IPS-18a (cell line): ENCODE measurements at regions not wholly inside any gene's neighbourhood (a gene's known extent, or its start where the extent isn't known, plus 50 kb on each side); places are given as distances from the start of the nearest gene placed in this dataset.

ENCODE experiments used
- H3K27ac ChIP-seq: one replicate; pipeline ENCODE4 v1.5.1; 2013; ENCODE audit warnings: low read length
- H3K27me3 ChIP-seq: one replicate; pipeline ENCODE4 v1.6.1; 2013; ENCODE audit warnings: mild to moderate bottlenecking, low read length; ENCODE audit not compliant: control insufficient read depth, insufficient read depth
- H3K36me3 ChIP-seq: one replicate; pipeline ENCODE4 v1.6.1; 2013; ENCODE audit warnings: low read depth, low read length; ENCODE audit not compliant: control insufficient read depth
- H3K4me1 ChIP-seq: one replicate; pipeline ENCODE4 v1.6.1; 2013; ENCODE audit warnings: low read depth, low read length; ENCODE audit not compliant: control insufficient read depth
- H3K4me3 ChIP-seq: one replicate; pipeline ENCODE4 v1.5.1; 2013; ENCODE audit warnings: low read length
- H3K9ac ChIP-seq: one replicate; pipeline ENCODE4 v1.6.1; 2013; ENCODE audit warnings: mild to moderate bottlenecking, low read length, moderate library complexity
- H3K9me3 ChIP-seq: one replicate; pipeline ENCODE4 v1.6.1; 2013; ENCODE audit warnings: low read depth, low read length; ENCODE audit not compliant: control insufficient read depth

DNA sequence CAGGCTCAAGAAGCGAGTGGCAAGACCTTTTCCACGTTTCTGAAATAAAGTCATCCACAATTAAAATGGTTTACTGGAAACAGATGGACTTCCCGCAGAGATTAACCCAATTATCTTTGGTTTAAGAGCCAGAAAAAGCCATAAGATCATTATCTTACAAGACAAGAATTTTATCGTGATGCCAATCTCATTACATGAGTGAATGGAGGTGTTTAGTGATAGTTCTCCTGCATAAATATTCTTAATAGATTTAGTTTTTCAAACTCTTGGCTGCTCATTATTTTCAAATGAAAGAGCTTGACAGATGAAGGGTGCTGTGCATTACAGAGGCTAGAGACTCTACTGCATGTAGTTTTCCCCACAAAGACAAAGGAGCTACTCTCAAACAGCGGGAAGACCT, 1028.4 kb upstream of the PIK3C3 start:
- H3K9ac ChIP-seq, result no peak overlapping the region
- H3K36me3 ChIP-seq, result no peaks in the 10 kb centered on the region
- no peaks in the 10 kb centered on the region for H3K4me1 ChIP-seq
- H3K4me3 ChIP-seq, result no peak overlapping the region
- no peaks in the 10 kb centered on the region for H3K27me3 ChIP-seq
- H3K9me3 ChIP-seq, result no peaks in the 10 kb centered on the region
- H3K27ac ChIP-seq, result no peak overlapping the region

DNA sequence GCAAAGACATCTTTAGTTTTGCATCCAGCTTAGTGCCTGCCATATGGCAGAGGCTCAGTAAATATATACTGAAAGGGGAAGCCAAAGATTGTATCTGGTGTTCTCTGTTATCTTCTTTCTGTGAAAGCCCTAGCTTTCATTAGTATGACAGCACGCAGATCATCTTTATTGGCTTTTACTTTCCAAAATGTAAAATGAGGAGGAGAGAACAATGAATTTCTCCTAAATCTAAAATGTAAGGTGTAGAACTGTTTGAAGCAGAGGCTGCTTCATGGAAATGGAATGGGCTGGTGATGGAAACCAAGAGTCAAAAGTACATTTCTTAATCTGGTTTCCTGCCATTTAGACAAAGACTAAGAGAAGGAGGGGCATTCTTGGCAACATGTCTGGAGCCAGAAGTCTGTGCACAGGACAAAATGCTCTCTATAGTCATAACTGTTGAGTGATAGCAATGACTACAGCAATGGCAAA, 1029.9 kb upstream of the PIK3C3 start:
- H3K36me3 ChIP-seq, result no peaks in the 10 kb centered on the region
- H3K27ac ChIP-seq, result no peak overlapping the region
- no peaks in the 10 kb centered on the region for H3K27me3 ChIP-seq

DNA sequence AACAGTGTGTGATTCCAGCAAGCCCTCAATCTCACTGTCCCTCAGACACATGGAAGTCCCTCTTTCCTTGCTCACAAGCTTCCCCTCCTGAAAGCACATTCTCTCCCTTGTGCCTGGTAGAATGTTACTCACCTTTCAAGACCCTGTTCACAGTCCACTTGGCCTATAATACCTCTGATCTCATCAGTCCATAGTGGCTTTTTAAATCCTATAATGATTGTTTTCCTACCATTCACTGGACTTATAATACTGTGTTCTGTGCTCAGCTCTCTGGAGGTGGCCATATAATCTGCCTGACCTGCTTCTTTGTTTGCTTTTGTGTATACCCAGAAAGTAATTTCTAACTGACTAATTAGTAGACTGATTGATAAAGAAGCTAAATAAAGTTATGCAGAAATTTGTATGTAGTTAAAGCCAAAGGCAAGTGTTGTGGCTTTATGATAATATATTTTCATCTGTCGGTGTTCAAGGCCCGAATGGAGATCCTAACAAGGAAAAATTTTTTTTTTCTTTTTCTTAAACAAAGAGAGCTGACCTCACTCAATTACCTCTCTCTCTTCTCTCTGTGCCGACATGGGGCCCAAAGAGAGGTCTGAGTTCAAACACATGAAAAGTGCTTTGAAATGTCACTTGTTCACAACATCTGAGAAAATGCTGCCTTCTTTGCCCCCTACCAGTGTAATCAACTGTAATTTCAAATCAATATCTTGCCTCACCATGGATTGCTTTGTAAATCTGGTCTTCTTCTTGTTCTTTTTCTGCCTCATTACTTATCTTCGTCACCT, 1033.0 kb upstream of the PIK3C3 start:
- H3K36me3 ChIP-seq, result no peaks in the 10 kb centered on the region
- no peak overlapping the region for H3K9ac ChIP-seq
- no peak overlapping the region for H3K27ac ChIP-seq
- H3K27me3 ChIP-seq, result no peaks in the 10 kb centered on the region
- H3K4me3 ChIP-seq, result no peak overlapping the region
- H3K9me3 ChIP-seq, result no peaks in the 10 kb centered on the region
- no peaks in the 10 kb centered on the region for H3K4me1 ChIP-seq

More for the DNA sequence above, 1029.9 kb upstream of the PIK3C3 start:
- Histone ChIP-seq H3K9ac (no peak overlapping the region), H3K4me3 (no peak overlapping the region), H3K4me1 (no peaks in the 10 kb centered on the region), H3K9me3 (no peaks in the 10 kb centered on the region)

DNA sequence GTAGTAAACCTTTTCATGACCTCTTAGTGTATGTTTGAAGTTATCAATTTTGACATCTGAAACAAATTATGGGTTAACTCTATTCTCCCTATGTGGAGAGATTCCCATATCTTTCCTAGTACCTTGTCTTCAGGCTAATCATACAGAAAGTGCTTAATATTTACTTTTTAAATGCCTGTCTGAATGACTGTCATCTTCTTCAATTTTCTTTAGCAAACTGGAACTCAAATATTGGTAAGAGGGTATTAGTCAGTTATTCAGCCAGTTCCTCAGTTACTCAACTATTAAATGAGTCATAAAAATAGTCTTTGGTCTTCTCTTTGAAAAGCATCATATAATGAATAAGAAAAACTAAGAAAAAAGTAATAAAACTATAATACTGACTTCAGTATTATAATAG, 1038.0 kb upstream of the PIK3C3 start:
- no peaks in the 10 kb centered on the region for H3K4me1 ChIP-seq
- no peak overlapping the region for H3K9ac ChIP-seq
- H3K27ac ChIP-seq, result no peak overlapping the region
- H3K4me3 ChIP-seq, result no peak overlapping the region
- no peaks in the 10 kb centered on the region for H3K27me3 ChIP-seq
- H3K36me3 ChIP-seq, result no peaks in the 10 kb centered on the region
- no peaks in the 10 kb centered on the region for H3K9me3 ChIP-seq

DNA sequence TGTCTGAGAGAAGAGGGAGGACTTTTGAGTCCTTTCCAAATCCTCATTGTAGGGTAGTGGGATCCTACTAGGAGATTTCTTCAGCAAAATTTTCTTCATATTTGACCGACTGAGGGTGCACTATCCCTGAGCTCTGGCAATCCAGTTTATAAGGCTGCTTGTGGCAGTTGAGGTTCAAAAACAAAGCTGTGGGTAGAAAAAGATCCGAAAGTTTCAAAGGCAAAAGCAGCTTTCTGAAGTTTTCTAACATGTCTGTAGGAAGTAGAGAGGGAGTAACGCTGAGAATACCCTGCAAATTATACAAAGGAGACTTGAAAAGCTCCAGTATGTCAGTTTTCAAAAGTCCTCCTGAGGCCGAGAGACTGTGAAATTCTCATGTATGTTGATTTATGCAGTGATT, 1039.3 kb upstream of the PIK3C3 start:
- no peak overlapping the region for H3K27ac ChIP-seq
- H3K9ac ChIP-seq, result no peak overlapping the region
- no peak overlapping the region for H3K4me3 ChIP-seq
- no peaks in the 10 kb centered on the region for H3K36me3 ChIP-seq
- no peaks in the 10 kb centered on the region for H3K4me1 ChIP-seq
- H3K9me3 ChIP-seq, result no peaks in the 10 kb centered on the region
- H3K27me3 ChIP-seq, result no peaks in the 10 kb centered on the region

DNA sequence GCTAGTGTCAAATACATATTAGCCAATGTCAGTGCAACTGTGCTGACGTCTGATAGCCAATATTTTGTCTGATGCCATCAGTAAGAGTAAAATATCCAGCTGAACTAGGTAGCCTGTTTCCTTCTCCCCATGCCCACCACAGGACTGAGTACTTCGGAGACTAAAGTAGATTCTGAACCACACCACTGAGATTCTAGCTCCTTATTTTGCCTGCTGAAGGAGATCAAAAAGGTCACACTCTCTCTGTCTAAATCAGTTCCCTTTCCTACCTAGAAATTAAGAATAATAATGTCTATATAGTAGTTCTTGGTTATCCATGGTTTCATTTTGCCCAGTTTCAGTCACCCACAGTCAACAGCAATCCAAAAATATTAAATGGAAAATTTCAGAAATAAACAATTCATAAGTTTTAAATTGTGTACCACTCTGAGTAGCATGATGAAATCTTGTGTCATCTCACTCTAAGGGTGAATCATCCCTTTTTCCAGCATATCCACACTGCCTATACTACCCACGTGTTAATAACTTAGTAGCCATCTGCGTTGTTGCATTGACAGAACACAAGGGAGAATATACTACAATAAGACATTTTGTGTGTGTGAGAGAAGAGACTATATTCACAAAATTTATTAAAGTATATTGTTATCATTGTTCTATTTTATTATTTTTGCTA, 1043.3 kb upstream of the PIK3C3 start:
- Histone ChIP-seq H3K27ac (no peak overlapping the region), H3K27me3 (no peaks in the 10 kb centered on the region), H3K4me1 (no peaks in the 10 kb centered on the region), H3K36me3 (no peaks in the 10 kb centered on the region), H3K9ac (no peak overlapping the region), H3K4me3 (no peak overlapping the region), H3K9me3 (no peaks in the 10 kb centered on the region)

DNA sequence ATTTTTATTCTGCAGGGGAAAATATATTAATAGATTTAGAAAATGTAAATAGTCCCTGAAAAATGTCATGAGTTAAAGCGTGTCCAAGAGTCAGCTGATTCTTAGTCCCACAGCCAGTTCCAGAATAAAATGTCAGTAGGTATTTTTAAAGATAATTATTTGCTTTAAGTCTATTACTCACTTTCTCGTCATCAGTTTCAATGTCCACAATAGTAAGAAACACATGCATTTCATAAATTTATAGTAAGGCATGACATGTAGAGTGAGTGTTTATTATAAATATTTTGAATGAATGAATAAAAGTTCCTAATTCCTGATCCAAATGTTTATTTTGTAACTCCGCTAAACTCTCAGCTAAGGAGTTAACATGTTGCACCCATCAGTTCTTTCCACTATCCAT, 1044.0 kb upstream of the PIK3C3 start:
- no peak overlapping the region for H3K27ac ChIP-seq
- no peak overlapping the region for H3K9ac ChIP-seq

DNA sequence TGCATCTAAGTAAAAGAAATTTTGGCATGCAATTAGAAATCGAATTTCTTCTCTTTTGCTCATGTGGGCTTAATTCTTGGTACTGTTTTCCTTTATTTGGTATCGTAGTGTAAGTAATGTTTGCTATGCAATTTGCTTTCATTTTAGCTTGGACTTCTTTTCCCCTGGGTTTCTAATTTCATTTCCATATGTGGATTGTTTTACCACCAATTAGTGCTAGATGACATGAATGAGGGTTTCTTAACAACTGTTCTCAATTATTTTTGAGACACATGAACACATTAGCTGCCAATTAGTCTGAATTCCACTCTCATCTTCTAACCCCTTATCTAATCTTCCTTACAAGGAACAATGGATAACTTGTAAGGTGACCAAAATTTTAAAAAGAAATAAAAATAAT, 1047.2 kb upstream of the PIK3C3 start:
- Histone ChIP-seq H3K9me3 (no peaks in the 10 kb centered on the region), H3K4me1 (peaks cover 6% of the 10 kb centered on the region), H3K36me3 (no peaks in the 10 kb centered on the region), H3K27ac (no peak overlapping the region), H3K9ac (no peak overlapping the region), H3K27me3 (no peaks in the 10 kb centered on the region), H3K4me3 (no peak overlapping the region)

More for the DNA sequence above, 1044.0 kb upstream of the PIK3C3 start:
- Histone ChIP-seq H3K4me3 (no peak overlapping the region), H3K27me3 (no peaks in the 10 kb centered on the region), H3K9me3 (no peaks in the 10 kb centered on the region), H3K4me1 (no peaks in the 10 kb centered on the region), H3K36me3 (no peaks in the 10 kb centered on the region)

DNA sequence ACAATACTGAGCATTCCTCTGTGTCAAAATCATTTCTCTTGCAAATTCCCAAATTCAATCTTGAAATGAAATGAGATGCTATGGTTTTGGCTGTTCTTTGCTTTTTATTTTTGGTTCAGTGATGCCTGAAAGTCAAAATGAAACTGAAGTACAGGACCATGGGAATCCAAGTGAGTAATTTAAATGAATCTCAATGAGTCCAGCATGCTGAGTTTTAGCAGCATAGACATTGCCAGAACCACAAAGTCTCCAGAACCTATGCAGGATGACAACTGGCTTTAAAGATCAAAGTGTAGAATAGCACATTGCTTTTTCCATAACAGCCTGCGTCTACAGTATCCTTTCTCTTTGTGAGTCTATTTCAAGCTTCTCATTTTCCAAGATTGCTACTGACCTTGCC, 1050.7 kb upstream of the PIK3C3 start:
- Histone ChIP-seq H3K4me3 (no peak overlapping the region), H3K36me3 (no peaks in the 10 kb centered on the region), H3K4me1 (peaks cover 17% of the 10 kb centered on the region), H3K9ac (no peak overlapping the region), H3K27ac (no peak overlapping the region), H3K27me3 (no peaks in the 10 kb centered on the region), H3K9me3 (no peaks in the 10 kb centered on the region)

DNA sequence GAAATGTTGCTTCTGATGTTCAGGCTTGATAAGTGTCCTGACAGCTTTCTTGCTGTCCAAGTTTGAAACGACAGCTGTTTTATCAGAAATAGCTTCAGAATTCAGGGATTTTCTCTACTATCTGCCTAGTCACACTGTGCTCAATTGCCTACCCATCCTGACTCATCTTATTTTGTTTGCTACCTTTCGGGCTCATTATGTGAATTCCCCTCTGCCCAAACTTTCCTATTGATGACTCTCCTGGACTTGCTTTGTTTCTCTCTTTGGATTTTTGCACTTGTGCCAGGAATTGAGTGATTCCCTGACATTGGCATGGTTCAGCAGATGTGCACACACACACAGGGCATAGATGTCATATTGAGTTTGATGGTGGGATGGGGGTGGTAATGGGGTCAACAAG, 1052.6 kb upstream of the PIK3C3 start:
- H3K9ac ChIP-seq, result no peak overlapping the region
- H3K27ac ChIP-seq, result no peak overlapping the region
- peaks cover 24% of the 10 kb centered on the region for H3K4me1 ChIP-seq
- H3K36me3 ChIP-seq, result no peaks in the 10 kb centered on the region
- H3K9me3 ChIP-seq, result no peaks in the 10 kb centered on the region
- H3K4me3 ChIP-seq, result no peak overlapping the region
- no peaks in the 10 kb centered on the region for H3K27me3 ChIP-seq

DNA sequence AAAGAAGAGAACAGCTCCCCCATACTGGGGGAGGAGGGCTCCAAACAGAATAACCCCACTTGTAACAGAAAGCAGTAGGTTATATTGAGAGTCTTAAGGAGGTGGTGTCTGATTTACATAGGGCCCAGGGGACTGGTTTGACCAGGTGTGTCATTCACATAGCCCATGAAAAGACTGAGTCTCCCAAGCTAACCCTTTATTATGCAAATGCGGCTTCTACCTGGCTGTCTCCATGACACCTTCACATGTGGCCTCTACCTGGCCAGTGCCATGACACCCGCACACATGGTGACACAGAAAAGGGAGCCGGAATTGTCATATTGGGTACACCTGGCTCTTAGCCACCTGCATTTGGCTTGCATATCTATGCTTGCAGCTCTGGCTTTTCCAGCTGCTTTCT, 1057.2 kb upstream of the PIK3C3 start:
- no peak overlapping the region for H3K9ac ChIP-seq
- no peak overlapping the region for H3K27ac ChIP-seq
- no peaks in the 10 kb centered on the region for H3K27me3 ChIP-seq
- no peaks in the 10 kb centered on the region for H3K36me3 ChIP-seq
- peaks cover 23% of the 10 kb centered on the region for H3K4me1 ChIP-seq
- H3K4me3 ChIP-seq, result no peak overlapping the region
- H3K9me3 ChIP-seq, result no peaks in the 10 kb centered on the region

DNA sequence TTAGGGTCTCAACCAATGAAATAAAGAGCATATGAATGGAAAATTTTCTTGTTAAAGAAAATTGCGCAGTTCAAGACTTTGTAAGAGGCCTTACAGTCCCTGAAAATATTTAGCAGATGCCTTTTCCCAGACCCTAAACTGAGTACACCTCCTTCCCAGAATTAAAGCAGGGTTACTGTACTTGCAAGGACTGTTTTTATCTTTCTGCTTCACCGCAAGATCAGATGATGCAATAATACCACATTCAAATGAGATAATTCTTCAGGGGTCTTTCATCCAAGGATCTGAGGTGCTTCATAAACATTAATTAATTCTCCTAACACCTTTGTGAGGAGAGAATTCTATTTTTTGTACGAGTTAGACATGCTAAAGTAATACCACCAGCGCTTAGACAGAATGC, 1071.8 kb upstream of the PIK3C3 start:
- no peaks in the 10 kb centered on the region for H3K36me3 ChIP-seq
- no peak overlapping the region for H3K9ac ChIP-seq
- no peaks in the 10 kb centered on the region for H3K9me3 ChIP-seq
- no peak overlapping the region for H3K4me3 ChIP-seq
- H3K4me1 ChIP-seq, result peaks cover 12% of the 10 kb centered on the region
- H3K27ac ChIP-seq, result no peak overlapping the region
- no peaks in the 10 kb centered on the region for H3K27me3 ChIP-seq
